GM23338 (cell line): ENCODE measurements at regions not wholly inside any gene's neighbourhood (a gene's known extent, or its start where the extent isn't known, plus 50 kb on each side); places are given as distances from the start of the nearest gene placed in this dataset.

Experiments
- ATAC-seq: fragments of 200-7000 bp; cut with Tn5 transposase; 3 replicates; pipeline ENCODE4 v1.9.1; 2020
- DNase-seq: peaks from one replicate; pipeline ENCODE4 v3.0.0-alpha.2; 2015; ENCODE audit warnings: low spot score
- H2AFZ ChIP-seq: fragments of 200-600 bp; sonication (generic); 2 replicates; pipeline ENCODE4 v1.8.0; 2016; ENCODE audit warnings: antibody characterized with exemption, mild to moderate bottlenecking, moderate library complexity
- H3F3A ChIP-seq: fragments of 200-600 bp; sonication (generic); replicated peaks from 2 replicates; pipeline ENCODE4 v1.8.0; 2017; ENCODE audit warnings: antibody characterized with exemption, mixed run types, low read depth
- H3K27ac ChIP-seq: fragments of 200-600 bp; sonication (generic); 2 replicates; pipeline ENCODE4 v1.6.1; 2016; ENCODE audit warnings: low read depth
- H3K27me3 ChIP-seq: fragments of 200-600 bp; sonication (generic); 2 replicates; pipeline ENCODE4 v1.8.0; 2016; ENCODE audit warnings: mild to moderate bottlenecking, mixed run types, moderate library complexity; ENCODE audit not compliant: insufficient read depth
- H3K36me3 ChIP-seq: fragments of 200-600 bp; sonication (generic); 2 replicates; pipeline ENCODE4 v1.8.0; 2016; ENCODE audit warnings: mild to moderate bottlenecking; ENCODE audit not compliant: insufficient read depth
- H3K4me1 ChIP-seq: fragments of 200-600 bp; sonication (generic); 2 replicates; pipeline ENCODE4 v1.8.0; 2016; ENCODE audit warnings: mild to moderate bottlenecking, moderate library complexity; ENCODE audit not compliant: insufficient read depth
- H3K4me2 ChIP-seq: fragments of 200-600 bp; sonication (generic); 2 replicates; pipeline ENCODE4 v1.7.1; 2017; ENCODE audit warnings: mixed run types
- H3K4me3 ChIP-seq: fragments of 200-600 bp; sonication (generic); 2 replicates; pipeline ENCODE4 v1.6.1; 2016; ENCODE audit warnings: mixed run types
- H3K79me2 ChIP-seq: fragments of 200-600 bp; sonication (generic); replicated peaks from 2 replicates; pipeline ENCODE4 v1.8.0; 2017; ENCODE audit warnings: mild to moderate bottlenecking; ENCODE audit not compliant: insufficient read depth
- H3K9me2 ChIP-seq: fragments of 200-600 bp; sonication (generic); 2 replicates; pipeline ENCODE4 v1.8.0; 2017; ENCODE audit not compliant: insufficient read depth
- H4K20me1 ChIP-seq: fragments of 200-600 bp; sonication (generic); replicated peaks from 2 replicates; pipeline ENCODE4 v1.8.0; 2017; ENCODE audit warnings: mild to moderate bottlenecking; ENCODE audit not compliant: insufficient read depth
- H3K27ac Mint-ChIP-seq: 2 replicates; pipeline ENCODE4 v1.8.0; 2020; ENCODE audit warnings: inconsistent platforms, mild to moderate bottlenecking, moderate library complexity, mixed read lengths
- H3K27me3 Mint-ChIP-seq: 3 replicates; pipeline ENCODE4 v1.8.0; 2022; ENCODE audit warnings: low read depth, mild to moderate bottlenecking, moderate library complexity, mixed read lengths, inconsistent platforms; ENCODE audit not compliant: insufficient read depth, poor library complexity
- H3K36me3 Mint-ChIP-seq: 3 replicates; pipeline ENCODE4 v1.8.0; 2021; ENCODE audit warnings: low read depth, mild to moderate bottlenecking, inconsistent platforms, moderate library complexity, mixed read lengths
- H3K4me1 Mint-ChIP-seq: 3 replicates; pipeline ENCODE4 v1.8.0; 2020; ENCODE audit warnings: mild to moderate bottlenecking, inconsistent platforms, mixed read lengths
- H3K4me3 Mint-ChIP-seq: 3 replicates; pipeline ENCODE4 v1.8.0; 2021; ENCODE audit warnings: moderate library complexity, mild to moderate bottlenecking, inconsistent platforms, mixed read lengths
- H3K9me3 Mint-ChIP-seq: 3 replicates; pipeline ENCODE4 v1.8.0; 2020; ENCODE audit warnings: moderate library complexity, mild to moderate bottlenecking, inconsistent platforms, mixed read lengths
- CREB1 ChIP-seq: fragments of 250-450 bp; sonication (Bioruptor Pico); IDR thresholded peaks from 2 replicates; pipeline ENCODE4 v1.5.0; 2020; ENCODE audit warnings: low read depth, mild to moderate bottlenecking, moderate library complexity
- ETS1 ChIP-seq: IDR thresholded peaks from 2 replicates; pipeline ENCODE4 v1.6.1; 2016; ENCODE audit warnings: antibody characterized with exemption
- EZH2 ChIP-seq: fragments of 200-600 bp; sonication (generic); IDR thresholded peaks from one replicate; pipeline ENCODE4 v1.8.0; 2017; ENCODE audit warnings: antibody characterized with exemption, mild to moderate bottlenecking, low read depth; ENCODE audit not compliant: unreplicated experiment
- JUNB ChIP-seq: IDR thresholded peaks from one replicate; pipeline ENCODE4 v1.6.1; 2016; ENCODE audit warnings: antibody characterized with exemption; ENCODE audit not compliant: unreplicated experiment
- ZNF331 ChIP-seq: fragments of 250-450 bp; sonication (Bioruptor Pico); IDR thresholded peaks from 2 replicates; pipeline ENCODE4 v1.5.0; 2020; ENCODE audit warnings: low read depth, mild to moderate bottlenecking, moderate library complexity
- ZNF462 ChIP-seq: fragments of 250-450 bp; sonication (Bioruptor Pico); IDR thresholded peaks from 2 replicates; pipeline ENCODE4 v1.5.0; 2020; ENCODE audit warnings: mild to moderate bottlenecking, moderate library complexity
- TF ChIP-seq, protein P1 (sequence below): IDR thresholded peaks from one replicate; pipeline ENCODE4 v1.6.1; 2018; ENCODE audit warnings: antibody characterized with exemption; ENCODE audit not compliant: unreplicated experiment
- TF ChIP-seq, protein P2 (sequence below), 2 experiments: fragments of 200-600 bp in 1 of 2; sonication (generic) in 1 of 2; conservative IDR thresholded peaks; 2 replicates each; pipeline versions ENCODE4 v1.5.1 to v1.6.1; 2016 to 2017; ENCODE audit warnings: antibody characterized with exemption in 2 of 2, low read depth in 2 of 2, mild to moderate bottlenecking in 2 of 2, moderate library complexity in 1 of 2

DNA sequence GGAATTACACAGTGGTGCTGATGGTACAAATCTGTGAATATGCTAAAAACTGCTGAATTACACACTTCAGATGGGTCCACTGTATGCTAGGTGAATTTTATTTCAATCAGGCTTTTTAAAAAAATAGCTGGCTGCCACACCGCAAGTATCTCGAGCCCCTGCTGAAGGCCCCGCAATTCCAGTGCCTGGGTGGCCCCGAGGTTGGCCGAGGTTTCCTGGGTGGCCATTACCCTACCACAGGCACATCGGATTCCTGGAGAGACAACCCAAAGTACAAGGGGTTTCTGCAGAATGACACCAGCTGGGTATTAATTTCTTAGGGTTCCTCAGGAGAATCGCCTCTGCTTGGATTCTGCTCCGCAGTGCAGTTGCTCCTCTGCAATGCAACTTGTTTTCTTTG is 127.8 kb downstream of the C16orf95 start (continued):
- TF ChIP-seq ETS1 (no peak), JUNB (no peak), CREB1 (CRISPR knock-in tag) (no peak)
- TF ChIP-seq, protein P1, sequence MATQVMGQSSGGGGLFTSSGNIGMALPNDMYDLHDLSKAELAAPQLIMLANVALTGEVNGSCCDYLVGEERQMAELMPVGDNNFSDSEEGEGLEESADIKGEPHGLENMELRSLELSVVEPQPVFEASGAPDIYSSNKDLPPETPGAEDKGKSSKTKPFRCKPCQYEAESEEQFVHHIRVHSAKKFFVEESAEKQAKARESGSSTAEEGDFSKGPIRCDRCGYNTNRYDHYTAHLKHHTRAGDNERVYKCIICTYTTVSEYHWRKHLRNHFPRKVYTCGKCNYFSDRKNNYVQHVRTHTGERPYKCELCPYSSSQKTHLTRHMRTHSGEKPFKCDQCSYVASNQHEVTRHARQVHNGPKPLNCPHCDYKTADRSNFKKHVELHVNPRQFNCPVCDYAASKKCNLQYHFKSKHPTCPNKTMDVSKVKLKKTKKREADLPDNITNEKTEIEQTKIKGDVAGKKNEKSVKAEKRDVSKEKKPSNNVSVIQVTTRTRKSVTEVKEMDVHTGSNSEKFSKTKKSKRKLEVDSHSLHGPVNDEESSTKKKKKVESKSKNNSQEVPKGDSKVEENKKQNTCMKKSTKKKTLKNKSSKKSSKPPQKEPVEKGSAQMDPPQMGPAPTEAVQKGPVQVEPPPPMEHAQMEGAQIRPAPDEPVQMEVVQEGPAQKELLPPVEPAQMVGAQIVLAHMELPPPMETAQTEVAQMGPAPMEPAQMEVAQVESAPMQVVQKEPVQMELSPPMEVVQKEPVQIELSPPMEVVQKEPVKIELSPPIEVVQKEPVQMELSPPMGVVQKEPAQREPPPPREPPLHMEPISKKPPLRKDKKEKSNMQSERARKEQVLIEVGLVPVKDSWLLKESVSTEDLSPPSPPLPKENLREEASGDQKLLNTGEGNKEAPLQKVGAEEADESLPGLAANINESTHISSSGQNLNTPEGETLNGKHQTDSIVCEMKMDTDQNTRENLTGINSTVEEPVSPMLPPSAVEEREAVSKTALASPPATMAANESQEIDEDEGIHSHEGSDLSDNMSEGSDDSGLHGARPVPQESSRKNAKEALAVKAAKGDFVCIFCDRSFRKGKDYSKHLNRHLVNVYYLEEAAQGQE: no peak

GRCh38 chr16:87190288-87191230 is 126.6 kb downstream of the C16orf95 start:
- Histone ChIP-seq H3K27ac (no peak overlapping the region), H3K9me2 (no peaks in the 10 kb centered on the region), H3K27me3 (no peaks in the 10 kb centered on the region), H3K36me3 (no peaks in the 10 kb centered on the region), H3K4me3 (no peak overlapping the region), H3K4me1 (no peaks in the 10 kb centered on the region), H3K4me2 (no peak overlapping the region), H4K20me1 (no peaks in the 10 kb centered on the region; the same call in 1 of the 2 replicates), H2AFZ (no peak overlapping the region), H3F3A (peaks cover 11% of the 10 kb centered on the region), H3K79me2 (no peaks in the 10 kb centered on the region)
- peaks cover 27% of the 10 kb centered on the region for H3K9me3 Mint-ChIP-seq
- peaks cover 4% of the 10 kb centered on the region for H3K27me3 Mint-ChIP-seq
- DNase-seq (peak; percentile 48), ATAC-seq (peak; percentile 47; the same call in 2 of the 3 replicates)
- H3K36me3 Mint-ChIP-seq: peaks cover 7% of the 10 kb centered on the region; the same call in 2 of the 3 replicates
- peaks cover 13% of the 10 kb centered on the region for H3K4me1 Mint-ChIP-seq
- H3K27ac Mint-ChIP-seq: no peak overlapping the region
- no peak overlapping the region for H3K4me3 Mint-ChIP-seq
- no peak for TF ChIP-seq JUNB
- no peak for TF ChIP-seq EZH2
- TF ChIP-seq ZNF331 (CRISPR knock-in tag): peak; percentile 95
- TF ChIP-seq, protein P2, sequence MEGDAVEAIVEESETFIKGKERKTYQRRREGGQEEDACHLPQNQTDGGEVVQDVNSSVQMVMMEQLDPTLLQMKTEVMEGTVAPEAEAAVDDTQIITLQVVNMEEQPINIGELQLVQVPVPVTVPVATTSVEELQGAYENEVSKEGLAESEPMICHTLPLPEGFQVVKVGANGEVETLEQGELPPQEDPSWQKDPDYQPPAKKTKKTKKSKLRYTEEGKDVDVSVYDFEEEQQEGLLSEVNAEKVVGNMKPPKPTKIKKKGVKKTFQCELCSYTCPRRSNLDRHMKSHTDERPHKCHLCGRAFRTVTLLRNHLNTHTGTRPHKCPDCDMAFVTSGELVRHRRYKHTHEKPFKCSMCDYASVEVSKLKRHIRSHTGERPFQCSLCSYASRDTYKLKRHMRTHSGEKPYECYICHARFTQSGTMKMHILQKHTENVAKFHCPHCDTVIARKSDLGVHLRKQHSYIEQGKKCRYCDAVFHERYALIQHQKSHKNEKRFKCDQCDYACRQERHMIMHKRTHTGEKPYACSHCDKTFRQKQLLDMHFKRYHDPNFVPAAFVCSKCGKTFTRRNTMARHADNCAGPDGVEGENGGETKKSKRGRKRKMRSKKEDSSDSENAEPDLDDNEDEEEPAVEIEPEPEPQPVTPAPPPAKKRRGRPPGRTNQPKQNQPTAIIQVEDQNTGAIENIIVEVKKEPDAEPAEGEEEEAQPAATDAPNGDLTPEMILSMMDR (conservative IDR thresholded peaks at IDR 0.05; ENCODE audit: low read depth in 2 of 2): peak; percentile 46 to 58
- TF ChIP-seq ZNF462 (CRISPR knock-in tag): no peak
